Vagina (tissue), 2 donors: ENCODE measurements at regions not wholly inside any gene's neighbourhood (a gene's known extent, or its start where the extent isn't known, plus 50 kb on each side); places are given as distances from the start of the nearest gene placed in this dataset.

Experiments used
- DNase-seq, 2 donors: peaks; one replicate each; pipeline ENCODE4 v3.0.0-alpha.2; 2017; ENCODE audit errors: extremely low spot score in 2 of 2
- H3K27ac ChIP-seq: fragments of 200-600 bp; sonication (generic); one replicate; pipeline ENCODE4 v1.5.1; 2019
- H3K27me3 ChIP-seq: fragments of 200-600 bp; sonication (generic); one replicate; pipeline ENCODE4 v1.5.1; 2019
- H3K36me3 ChIP-seq, 2 donors: fragments of 200-600 bp; sonication (generic); one replicate each; pipeline ENCODE4 v1.5.1; 2017 to 2019
- H3K4me1 ChIP-seq: fragments of 200-600 bp; sonication (generic); one replicate; pipeline ENCODE4 v1.5.1; 2019
- H3K4me3 ChIP-seq, 2 donors: fragments of 200-600 bp; sonication (generic); 1 replicate in 1 of 2; 2 replicates in 1 of 2; pipeline ENCODE4 v1.5.1; 2016 to 2019
- H3K9me3 ChIP-seq: fragments of 200-600 bp; sonication (generic); one replicate; pipeline ENCODE4 v1.5.1; 2019
- POLR2A ChIP-seq, 2 donors: fragments of 450-650 bp; IDR thresholded peaks; one replicate each; pipeline ENCODE4 v1.6.1; 2017; ENCODE audit warnings: antibody characterized with exemption in 2 of 2, mild to moderate bottlenecking in 2 of 2, moderate library complexity in 2 of 2
- POLR2AphosphoS5 ChIP-seq, 2 donors: sonication (generic); formaldehyde crosslinking; IDR thresholded peaks; one replicate each; pipeline ENCODE4 v1.9.0; 2017; ENCODE audit warnings: antibody characterized with exemption in 2 of 2, mild to moderate bottlenecking in 2 of 2, low read depth in 1 of 2; ENCODE audit not compliant: insufficient read depth in 1 of 2
- intact Hi-C: fragments of 100-400 bp; cut with DNase I; formaldehyde crosslinking; loops from one replicate; pipeline ENCODE4 v1.15.1; 2023
- TF ChIP-seq, protein P1 (sequence below), 3 experiments: fragments of 450-650 bp in 2 of 3; fragments of 200-600 bp in 1 of 3; sonication (generic) in 1 of 3; IDR thresholded peaks; one replicate each; pipeline ENCODE4 v1.5.1; 2017 to 2019; ENCODE audit warnings: antibody characterized with exemption in 3 of 3, mild to moderate bottlenecking in 2 of 3, moderate library complexity in 2 of 3

DNA sequence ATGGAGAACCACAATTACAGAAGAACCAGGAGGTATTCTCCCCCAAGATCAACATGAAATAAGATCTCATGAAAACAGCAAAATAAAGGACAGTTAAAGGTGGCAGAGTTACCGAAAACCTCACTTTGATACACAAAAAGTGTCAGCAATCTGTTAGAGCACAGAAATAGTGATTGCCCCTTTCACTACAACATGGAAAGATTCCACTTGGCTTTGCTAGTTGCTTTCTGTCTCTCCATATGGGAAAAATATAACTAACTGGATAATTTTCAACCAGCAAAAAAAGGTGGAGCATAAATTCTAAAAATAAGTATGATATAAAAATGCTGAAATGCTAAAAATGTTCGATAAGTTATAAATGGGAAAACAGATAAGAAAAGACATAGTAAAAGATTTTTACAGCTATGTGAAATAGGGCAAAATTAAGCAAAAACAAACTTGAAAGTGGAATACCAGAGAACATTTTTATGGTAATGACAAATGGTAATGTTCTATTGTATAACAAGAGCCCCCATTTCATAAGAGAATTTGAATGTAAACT is 90.2 kb downstream of the GPR85 start:
- Histone ChIP-seq H3K27ac (no peak overlapping the region), H3K36me3 (no peaks in the 10 kb centered on the region), H3K4me1 (no peaks in the 10 kb centered on the region), H3K9me3 (no peaks in the 10 kb centered on the region), H3K4me3 (no peak overlapping the region), H3K27me3 (no peaks in the 10 kb centered on the region)
- DNase-seq, result no peak
- intact Hi-C loops, result no loop called here
- TF ChIP-seq, protein P1, sequence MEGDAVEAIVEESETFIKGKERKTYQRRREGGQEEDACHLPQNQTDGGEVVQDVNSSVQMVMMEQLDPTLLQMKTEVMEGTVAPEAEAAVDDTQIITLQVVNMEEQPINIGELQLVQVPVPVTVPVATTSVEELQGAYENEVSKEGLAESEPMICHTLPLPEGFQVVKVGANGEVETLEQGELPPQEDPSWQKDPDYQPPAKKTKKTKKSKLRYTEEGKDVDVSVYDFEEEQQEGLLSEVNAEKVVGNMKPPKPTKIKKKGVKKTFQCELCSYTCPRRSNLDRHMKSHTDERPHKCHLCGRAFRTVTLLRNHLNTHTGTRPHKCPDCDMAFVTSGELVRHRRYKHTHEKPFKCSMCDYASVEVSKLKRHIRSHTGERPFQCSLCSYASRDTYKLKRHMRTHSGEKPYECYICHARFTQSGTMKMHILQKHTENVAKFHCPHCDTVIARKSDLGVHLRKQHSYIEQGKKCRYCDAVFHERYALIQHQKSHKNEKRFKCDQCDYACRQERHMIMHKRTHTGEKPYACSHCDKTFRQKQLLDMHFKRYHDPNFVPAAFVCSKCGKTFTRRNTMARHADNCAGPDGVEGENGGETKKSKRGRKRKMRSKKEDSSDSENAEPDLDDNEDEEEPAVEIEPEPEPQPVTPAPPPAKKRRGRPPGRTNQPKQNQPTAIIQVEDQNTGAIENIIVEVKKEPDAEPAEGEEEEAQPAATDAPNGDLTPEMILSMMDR (IDR thresholded peaks at IDR 0.05), result no peak
- no peak for TF ChIP-seq POLR2AphosphoS5 (IDR thresholded peaks at IDR 0.05; ENCODE audit: insufficient read depth in 1 of 2, low read depth in 1 of 2)

DNA sequence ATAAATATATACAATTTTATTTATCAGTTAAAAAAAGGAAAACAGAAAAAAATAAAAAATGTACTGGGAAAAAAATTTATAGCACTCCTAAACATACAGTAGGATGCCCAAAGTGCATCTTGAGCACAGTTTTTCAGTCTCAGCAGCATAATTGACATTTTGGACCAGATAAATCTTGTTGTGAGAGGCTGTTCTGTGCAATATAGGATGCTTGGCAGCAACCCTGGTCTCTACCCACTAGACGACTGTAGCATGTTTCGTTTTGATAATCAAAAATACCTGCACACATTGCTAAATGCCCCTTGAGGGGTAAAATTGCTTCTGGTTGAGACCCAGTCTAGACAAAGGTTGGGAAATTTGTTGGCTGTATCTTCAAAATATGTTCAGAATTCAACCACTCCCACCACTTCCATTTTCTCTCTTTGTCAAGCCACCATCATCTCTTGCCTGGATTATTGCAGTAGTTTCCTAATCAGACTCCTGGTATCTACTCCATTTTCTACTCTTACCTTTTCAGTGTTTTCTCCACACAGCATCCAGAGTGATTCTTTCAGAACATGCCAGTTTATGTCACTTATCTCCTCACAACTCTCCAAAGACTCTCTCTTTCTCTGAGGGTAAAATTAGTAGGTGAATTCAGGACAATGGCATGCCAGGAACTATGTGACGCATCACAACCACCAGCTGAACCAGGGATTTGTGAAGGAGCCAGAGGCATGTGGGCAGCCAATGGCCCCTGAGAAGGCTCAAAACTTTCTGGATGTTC is 91.4 kb downstream of the GPR85 start:
- Histone ChIP-seq H3K4me3 (no peak overlapping the region), H3K27me3 (no peaks in the 10 kb centered on the region), H3K9me3 (no peaks in the 10 kb centered on the region), H3K36me3 (no peaks in the 10 kb centered on the region), H3K27ac (no peak overlapping the region), H3K4me1 (no peaks in the 10 kb centered on the region)
- no peak for DNase-seq
- intact Hi-C loops, result no loop called here
- TF ChIP-seq, protein P1 (IDR thresholded peaks at IDR 0.05), result no peak
- no peak for TF ChIP-seq POLR2AphosphoS5 (IDR thresholded peaks at IDR 0.05; ENCODE audit: insufficient read depth in 1 of 2, low read depth in 1 of 2)
- TF ChIP-seq POLR2A (IDR thresholded peaks at IDR 0.05), result no peak

DNA sequence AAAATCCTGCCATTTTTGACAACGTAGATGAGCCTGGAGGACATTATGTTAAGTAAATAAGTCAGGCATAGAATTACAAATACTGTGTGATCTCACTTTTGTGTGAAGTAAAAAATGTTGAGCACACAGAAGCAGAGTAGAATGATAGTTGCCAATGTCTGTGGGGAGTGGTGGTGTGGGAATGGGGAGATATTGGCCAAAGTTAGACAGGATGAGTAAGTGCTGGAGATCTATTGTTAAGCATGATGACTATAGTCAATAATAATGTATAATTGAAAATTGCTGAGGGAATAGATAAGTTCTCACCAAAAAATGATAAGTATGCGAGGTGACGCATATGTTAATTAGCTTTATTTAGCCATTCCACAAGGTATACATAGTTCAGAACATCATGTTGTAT is 92.0 kb downstream of the GPR85 start:
- DNase-seq, result no peak
- no peak overlapping the region for H3K27ac ChIP-seq
- TF ChIP-seq POLR2A (IDR thresholded peaks at IDR 0.05), result no peak
- TF ChIP-seq, protein P1 (IDR thresholded peaks at IDR 0.05), result no peak
- TF ChIP-seq POLR2AphosphoS5 (IDR thresholded peaks at IDR 0.05; ENCODE audit: insufficient read depth in 1 of 2, low read depth in 1 of 2), result no peak
- intact Hi-C loops, result no loop called here
- no peaks in the 10 kb centered on the region for H3K27me3 ChIP-seq
- no peaks in the 10 kb centered on the region for H3K4me1 ChIP-seq
- H3K9me3 ChIP-seq, result no peaks in the 10 kb centered on the region
- H3K4me3 ChIP-seq, result no peak overlapping the region
- no peaks in the 10 kb centered on the region for H3K36me3 ChIP-seq

DNA sequence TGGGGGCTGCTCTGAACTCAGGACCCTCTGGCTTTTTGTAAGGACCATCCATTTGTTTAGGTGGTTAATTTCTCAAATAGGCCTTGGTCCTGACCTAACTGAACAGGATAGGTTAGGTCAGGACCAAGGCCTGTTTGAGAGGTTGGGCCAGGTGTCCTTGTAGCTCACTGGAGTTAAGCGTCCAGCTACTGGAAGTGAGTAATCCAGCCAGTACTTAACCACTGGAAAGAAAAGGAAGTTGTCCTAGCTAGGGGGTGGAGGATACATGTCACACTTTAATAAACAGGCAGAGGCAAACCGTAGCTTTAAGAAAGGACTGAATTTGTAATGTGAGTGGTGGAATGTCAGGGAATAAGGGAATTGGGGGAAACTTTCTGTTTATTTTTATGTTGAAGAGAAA is 96.0 kb downstream of the GPR85 start:
- intact Hi-C loops, result no loop called here
- no peak overlapping the region for H3K27ac ChIP-seq
- H3K4me3 ChIP-seq, result no peak overlapping the region

DNA sequence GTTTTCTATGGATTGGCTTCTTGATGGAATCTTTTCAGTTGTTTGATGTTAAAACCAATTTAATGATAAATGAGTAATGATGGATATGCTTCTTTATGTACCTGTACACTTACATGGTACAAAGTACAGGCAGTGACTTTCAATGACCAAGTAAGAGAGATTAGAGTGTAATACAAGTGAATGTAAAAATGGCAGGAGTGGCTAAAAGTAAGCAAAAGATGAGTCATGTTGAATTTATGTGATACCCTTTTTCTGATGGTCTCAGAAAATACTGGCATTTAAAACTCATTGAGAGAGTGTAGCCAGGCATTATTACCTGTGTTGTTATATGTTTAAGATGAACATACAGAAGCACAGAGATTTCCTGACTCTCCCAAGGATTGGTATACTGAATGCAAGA is 97.1 kb downstream of the GPR85 start:
- intact Hi-C loops, result no loop called here
- H3K4me3 ChIP-seq, result no peak overlapping the region
- no peaks in the 10 kb centered on the region for H3K36me3 ChIP-seq
- TF ChIP-seq POLR2A (IDR thresholded peaks at IDR 0.05) (no peak), POLR2AphosphoS5 (IDR thresholded peaks at IDR 0.05; ENCODE audit: insufficient read depth in 1 of 2, low read depth in 1 of 2) (no peak)
- TF ChIP-seq, protein P1 (IDR thresholded peaks at IDR 0.05), result no peak
- H3K9me3 ChIP-seq, result no peaks in the 10 kb centered on the region
- no peak for DNase-seq
- H3K27me3 ChIP-seq, result no peaks in the 10 kb centered on the region
- H3K4me1 ChIP-seq, result no peaks in the 10 kb centered on the region
- H3K27ac ChIP-seq, result no peak overlapping the region

More for the DNA sequence above, 96.0 kb downstream of the GPR85 start:
- TF ChIP-seq, protein P1 (IDR thresholded peaks at IDR 0.05), result no peak
- H3K4me1 ChIP-seq, result no peaks in the 10 kb centered on the region
- H3K27me3 ChIP-seq, result no peaks in the 10 kb centered on the region
- no peaks in the 10 kb centered on the region for H3K9me3 ChIP-seq
- DNase-seq, result no peak
- no peaks in the 10 kb centered on the region for H3K36me3 ChIP-seq
